ENCODE measurements at regions not wholly inside any gene's neighbourhood (a gene's known extent, or its start where the extent isn't known, plus 50 kb on each side); places are given as distances from the start of the nearest gene placed in this dataset.

DNA sequence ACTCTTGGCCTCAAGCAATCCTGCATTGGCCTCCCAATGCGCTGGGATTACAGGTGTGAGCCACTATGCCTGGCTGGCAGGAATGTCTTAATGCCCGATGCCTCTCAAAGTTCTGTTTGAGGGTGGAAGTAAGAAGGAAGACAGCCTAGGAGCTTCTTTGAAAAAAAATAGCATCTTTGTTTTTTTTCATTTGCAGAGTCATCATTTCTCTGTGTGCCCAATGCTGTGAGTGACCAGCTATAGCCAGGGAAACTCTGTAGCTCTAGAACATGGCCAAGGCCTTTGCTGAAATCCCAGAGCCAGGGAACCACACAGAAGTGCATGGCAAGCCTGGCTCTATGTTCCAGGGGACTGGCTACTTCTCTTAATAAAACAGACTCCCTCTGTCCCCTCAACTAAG lies 260.0 kb downstream of the C1D start:
- ChIA-PET CTCF (no interaction called here), RAD21 (ENCODE audit: unreplicated experiment) (no interaction called here), POLR2A (no interaction called here), SMC1A (ENCODE audit: uncharacterized antibody, unreplicated experiment) (no interaction called here)
- Histone ChIP-seq H4K20me1 (ENCODE audit: control insufficient read depth, insufficient read depth) (no peaks in the 10 kb centered on the region), H3K4me2 (ENCODE audit: control insufficient read depth, insufficient read depth) (no peak overlapping the region), H3K4me3 (no peak overlapping the region), H3K9me3 (replicated peaks; ENCODE audit: control insufficient read depth, insufficient read depth, low read length) (no peaks in the 10 kb centered on the region), H3K4me1 (ENCODE audit: control insufficient read depth, insufficient read depth, low read length) (no peaks in the 10 kb centered on the region), H3K79me2 (ENCODE audit: control insufficient read depth, insufficient read depth, low read length) (no peaks in the 10 kb centered on the region), H3K36me3 (ENCODE audit: control insufficient read depth in 2 of 2, insufficient read depth in 2 of 2, low read length in 1 of 2) (no peaks in the 10 kb centered on the region), H3K27me3 (replicated peaks in 1 of 2; ENCODE audit: control insufficient read depth in 2 of 2, insufficient read depth in 2 of 2, low read length in 1 of 2) (no peaks in the 10 kb centered on the region), H3K27ac (ENCODE audit: control insufficient read depth, insufficient read depth) (no peak overlapping the region), H2AFZ (ENCODE audit: control insufficient read depth, low read depth, low read length) (no peak overlapping the region), H3K9ac (ENCODE audit: control insufficient read depth, insufficient read depth, low read length) (no peak overlapping the region)
- no peak for TF ChIP-seq NR2F1 (conservative IDR thresholded peaks at IDR 0.05)
- no peak for TF ChIP-seq CREB1 (IDR thresholded peaks at IDR 0.05; ENCODE audit: low read depth)
- TF ChIP-seq TCF3 (IDR thresholded peaks at IDR 0.05; ENCODE audit: borderline replicate concordance, insufficient read depth, low read depth, low read length) = no peak
- TF ChIP-seq GATAD2B (conservative IDR thresholded peaks at IDR 0.05; ENCODE audit: low read depth) = no peak
- TF ChIP-seq MEF2B (IDR thresholded peaks at IDR 0.05; ENCODE audit: partially characterized antibody, poor library complexity, severe bottlenecking) = no peak
- TF ChIP-seq ZNF687 (IDR thresholded peaks at IDR 0.05) = no peak
- no peak for TF ChIP-seq TBL1XR1 (IDR thresholded peaks at IDR 0.05; ENCODE audit: low read depth, low read length)
- no peak for TF ChIP-seq ASH2L (IDR thresholded peaks at IDR 0.05; ENCODE audit: borderline replicate concordance, low read depth)
- TF ChIP-seq USF2 (IDR thresholded peaks at IDR 0.05; ENCODE audit: borderline replicate concordance, low read depth, low read length) = no peak
- no peak for TF ChIP-seq SPI1 (IDR thresholded peaks at IDR 0.05; ENCODE audit: borderline replicate concordance, insufficient read depth, low read depth, low read length)
- 51% methylated on average over 2 of the region's 2 CpGs for WGBS (ENCODE audit: insufficient coverage, insufficient replicate concordance, low lambda C conversion rate, missing lambda C conversion rate)
- ATAC-seq = no peak
- DNase-seq (ENCODE audit: low read depth, low spot score) = no peak
- intact Hi-C loops (cut with micrococcal nuclease; ENCODE audit: unreplicated experiment) = no loop called here
- in situ Hi-C loops (cut with MboI) = no loop called here
- BruUV-seq (replicated peaks) = no TSS peak
- FAIRE-seq = no peak

All from GM12878 (cell line).